ENCODE measurements at regions not wholly inside any gene's neighbourhood (a gene's known extent, or its start where the extent isn't known, plus 50 kb on each side); places are given as distances from the start of the nearest gene placed in this dataset.

- H3K4me2 ChIP-seq, result no peak overlapping the region
- H2AFZ ChIP-seq, result no peak overlapping the region
- H3K27ac ChIP-seq, result no peak overlapping the region
- H3K79me2 ChIP-seq, result no peaks in the 10 kb centered on the region
- 93% methylated on average over 2 of the region's 2 CpGs for WGBS (ENCODE audit: low lambda C conversion rate, missing lambda C conversion rate)
- no peaks in the 10 kb centered on the region for H3K9me2 ChIP-seq (replicated peaks; ENCODE audit: insufficient read depth)
- H3K27me3 ChIP-seq, result no peaks in the 10 kb centered on the region
- H3K4me3 ChIP-seq, result no peak overlapping the region
- H3K36me3 ChIP-seq (replicated peaks; ENCODE audit: insufficient read depth, low read depth), result no peaks in the 10 kb centered on the region
- no peaks in the 10 kb centered on the region for H3K4me1 ChIP-seq (ENCODE audit: insufficient read depth)
- no peak for TF ChIP-seq EZH2 (IDR thresholded peaks at IDR 0.05; ENCODE audit: borderline replicate concordance)
- no peak for TF ChIP-seq CTCF (IDR thresholded peaks at IDR 0.05; ENCODE audit: poor library complexity)
- no peak for TF ChIP-seq EZH2phosphoT487 (IDR thresholded peaks at IDR 0.05; ENCODE audit: low read depth, severe bottlenecking, unreplicated experiment)
- no peaks in the 10 kb centered on the region for H3K9me3 ChIP-seq (ENCODE audit: low read depth)
- no peaks in the 10 kb centered on the region for H4K20me1 ChIP-seq (ENCODE audit: insufficient read depth, poor library complexity, severe bottlenecking)
- DNase-seq (ENCODE audit: low spot score), result no peak
Observed at GRCh38 chr7:26513948-26514347, 222.3 kb downstream of the SNX10 start.

GRCh38 chr7:26514633-26515032 is 223.0 kb downstream of the SNX10 start:
- Histone ChIP-seq H3K4me2 (no peak overlapping the region), H3K79me2 (no peaks in the 10 kb centered on the region), H3K9me3 (ENCODE audit: low read depth) (no peaks in the 10 kb centered on the region), H3K4me3 (no peak overlapping the region), H4K20me1 (ENCODE audit: insufficient read depth, poor library complexity, severe bottlenecking) (no peaks in the 10 kb centered on the region), H3K36me3 (replicated peaks; ENCODE audit: insufficient read depth, low read depth) (no peaks in the 10 kb centered on the region), H3K4me1 (ENCODE audit: insufficient read depth) (no peaks in the 10 kb centered on the region), H3K27ac (no peak overlapping the region), H2AFZ (no peak overlapping the region), H3K27me3 (no peaks in the 10 kb centered on the region), H3K9me2 (replicated peaks; ENCODE audit: insufficient read depth) (no peaks in the 10 kb centered on the region)
- 80% methylated on average over 5 of the region's 5 CpGs for WGBS (ENCODE audit: low lambda C conversion rate, missing lambda C conversion rate)
- DNase-seq (ENCODE audit: low spot score), result no peak
- TF ChIP-seq CTCF (IDR thresholded peaks at IDR 0.05; ENCODE audit: poor library complexity), result no peak
- TF ChIP-seq EZH2 (IDR thresholded peaks at IDR 0.05; ENCODE audit: borderline replicate concordance), result no peak
- TF ChIP-seq EZH2phosphoT487 (IDR thresholded peaks at IDR 0.05; ENCODE audit: low read depth, severe bottlenecking, unreplicated experiment), result no peak

- Histone ChIP-seq H3K4me1 (ENCODE audit: insufficient read depth) (no peaks in the 10 kb centered on the region), H3K4me3 (no peak overlapping the region), H2AFZ (no peak overlapping the region), H4K20me1 (ENCODE audit: insufficient read depth, poor library complexity, severe bottlenecking) (no peaks in the 10 kb centered on the region), H3K9me2 (replicated peaks; ENCODE audit: insufficient read depth) (no peaks in the 10 kb centered on the region), H3K4me2 (no peak overlapping the region), H3K27me3 (no peaks in the 10 kb centered on the region), H3K9me3 (ENCODE audit: low read depth) (no peaks in the 10 kb centered on the region), H3K36me3 (replicated peaks; ENCODE audit: insufficient read depth, low read depth) (no peaks in the 10 kb centered on the region), H3K79me2 (no peaks in the 10 kb centered on the region), H3K27ac (no peak overlapping the region)
- 72% methylated on average over 8 of the region's 8 CpGs for WGBS (ENCODE audit: low lambda C conversion rate, missing lambda C conversion rate)
- TF ChIP-seq EZH2 (IDR thresholded peaks at IDR 0.05; ENCODE audit: borderline replicate concordance) (no peak), EZH2phosphoT487 (IDR thresholded peaks at IDR 0.05; ENCODE audit: low read depth, severe bottlenecking, unreplicated experiment) (no peak), CTCF (IDR thresholded peaks at IDR 0.05; ENCODE audit: poor library complexity) (no peak)
- no peak for DNase-seq (ENCODE audit: low spot score)
Observed at GRCh38 chr7:26515314-26515842, 223.7 kb downstream of the SNX10 start.

GRCh38 chr7:26520483-26520882 is 228.8 kb downstream of the SNX10 start:
- Histone ChIP-seq H3K4me2 (no peak overlapping the region), H3K27ac (no peak overlapping the region), H3K27me3 (no peaks in the 10 kb centered on the region), H3K79me2 (no peaks in the 10 kb centered on the region), H2AFZ (no peak overlapping the region), H3K4me3 (no peak overlapping the region), H4K20me1 (ENCODE audit: insufficient read depth, poor library complexity, severe bottlenecking) (no peaks in the 10 kb centered on the region), H3K4me1 (ENCODE audit: insufficient read depth) (no peaks in the 10 kb centered on the region), H3K36me3 (replicated peaks; ENCODE audit: insufficient read depth, low read depth) (no peaks in the 10 kb centered on the region), H3K9me3 (ENCODE audit: low read depth) (peaks cover 4% of the 10 kb centered on the region), H3K9me2 (replicated peaks; ENCODE audit: insufficient read depth) (no peaks in the 10 kb centered on the region)
- WGBS (ENCODE audit: low lambda C conversion rate, missing lambda C conversion rate), result 69% methylated on average over 3 of the region's 3 CpGs
- no peak for DNase-seq (ENCODE audit: low spot score)
- TF ChIP-seq EZH2phosphoT487 (IDR thresholded peaks at IDR 0.05; ENCODE audit: low read depth, severe bottlenecking, unreplicated experiment) (no peak), EZH2 (IDR thresholded peaks at IDR 0.05; ENCODE audit: borderline replicate concordance) (no peak), CTCF (IDR thresholded peaks at IDR 0.05; ENCODE audit: poor library complexity) (no peak)

Data from hepatocyte (in vitro differentiated cells).